HG03354 (cell line): ENCODE measurements at regions not wholly inside any gene's neighbourhood (a gene's known extent, or its start where the extent isn't known, plus 50 kb on each side); places are given as distances from the start of the nearest gene placed in this dataset.
A peak's percentile ranks its signal among the peaks of the same experiment; 100 is the strongest.

ENCODE experiments used
- ATAC-seq: cut with Tn5 transposase; IDR thresholded peaks from one replicate; pipeline ENCODE4 v1.9.1; 2021; ENCODE audit warnings: mild to moderate bottlenecking; ENCODE audit not compliant: unreplicated experiment, poor library complexity, severe bottlenecking

- ATAC-seq, result no peak
These were observed 93.9 kb upstream of the KCNA3 start for GRCh38 chr1:110768605-110769004.

GRCh38 chr1:110766336-110766647, 91.6 kb upstream of the KCNA3 start:
- no peak for ATAC-seq

GRCh38 chr1:110765640-110766335, 91.0 kb upstream of the KCNA3 start:
- no peak for ATAC-seq

- no peak for ATAC-seq
These were observed 88.4 kb upstream of the KCNA3 start for GRCh38 chr1:110763149-110763548.

- no peak for ATAC-seq
These were observed 85.6 kb upstream of the KCNA3 start for GRCh38 chr1:110760321-110760720.

GRCh38 chr1:110756506-110756905, 81.8 kb upstream of the KCNA3 start:
- no peak for ATAC-seq

GRCh38 chr1:110752941-110753725, 78.4 kb upstream of the KCNA3 start:
- no peak for ATAC-seq

GRCh38 chr1:110750562-110750961, 75.8 kb upstream of the KCNA3 start:
- ATAC-seq, result no peak

GRCh38 chr1:110749960-110750359, 75.2 kb upstream of the KCNA3 start:
- ATAC-seq, result no peak

GRCh38 chr1:110746644-110747259, 72.0 kb upstream of the KCNA3 start:
- no peak for ATAC-seq

GRCh38 chr1:110743397-110743796, 68.7 kb upstream of the KCNA3 start:
- no peak for ATAC-seq

GRCh38 chr1:110736900-110737605, 62.3 kb upstream of the KCNA3 start:
- no peak for ATAC-seq

GRCh38 chr1:110734133-110734680, 59.5 kb upstream of the KCNA3 start:
- ATAC-seq, result no peak

GRCh38 chr1:110731529-110731928, 56.8 kb upstream of the KCNA3 start:
- ATAC-seq, result no peak

GRCh38 chr1:110728388-110729001, 53.8 kb upstream of the KCNA3 start:
- ATAC-seq, result no peak

- no peak for ATAC-seq
These were observed 52.5 kb upstream of the KCNA3 start for GRCh38 chr1:110727246-110727645.

GRCh38 chr1:110726755-110727154, 52.0 kb upstream of the KCNA3 start:
- ATAC-seq, result peak; percentile 95
